IMR-90 (cell line): ENCODE measurements at regions not wholly inside any gene's neighbourhood (a gene's known extent, or its start where the extent isn't known, plus 50 kb on each side); places are given as distances from the start of the nearest gene placed in this dataset.

Experiments
- ATAC-seq: fragments of 200-7000 bp; cut with Tn5 transposase; 2 replicates; pipeline ENCODE4 v1.9.1; 2020; ENCODE audit warnings: low read depth, mild to moderate bottlenecking, moderate library complexity
- BruUV-seq: library from RNA; stranded (reverse); fragments of 400-500 nt; replicated peaks from 2 replicates; lab custom pipeline; 2021; lab: Mats Ljungman, UMichigan
- CTCF ChIA-PET: fragments of 300-600 bp; formaldehyde crosslinking; extraction: SDS; loops from one replicate; lab custom pipeline; 2021; ENCODE audit warnings: antibody characterized with exemption; lab: Yijun Ruan, JAX
- POLR2A ChIA-PET: fragments of 300-600 bp; sonication (Branson Sonifier 250); formaldehyde crosslinking; loops from one replicate; lab custom pipeline; 2022; ENCODE audit warnings: antibody characterized with exemption; ENCODE audit not compliant: unreplicated experiment; lab: Charles Lee
- DNase-seq: peaks from one replicate; pipeline ENCODE4 v3.0.0; 2013
- H2AFZ ChIP-seq: replicated peaks from 2 replicates; pipeline ENCODE3; 2013; ENCODE audit warnings: low read length, mild to moderate bottlenecking; ENCODE audit not compliant: poor library complexity
- H2AK5ac ChIP-seq: 2 replicates; pipeline ENCODE4 v1.6.1; 2013; ENCODE audit warnings: low read depth, low read length, inconsistent platforms
- H2AK9ac ChIP-seq: replicated peaks from 2 replicates; pipeline ENCODE3; 2013; ENCODE audit warnings: mild to moderate bottlenecking, low read depth, low read length, moderate library complexity; ENCODE audit not compliant: poor library complexity
- H2BK120ac ChIP-seq: 2 replicates; pipeline ENCODE4 v1.6.1; 2013; ENCODE audit warnings: low read depth, low read length, inconsistent platforms
- H2BK15ac ChIP-seq: 3 replicates; pipeline ENCODE4 v1.6.1; 2013; ENCODE audit warnings: low read depth, low read length, inconsistent platforms
- H2BK20ac ChIP-seq: 2 replicates; pipeline ENCODE4 v1.6.1; 2013; ENCODE audit warnings: low read depth, mild to moderate bottlenecking, inconsistent platforms, low read length, moderate library complexity
- H2BK5ac ChIP-seq: 2 replicates; pipeline ENCODE4 v1.6.1; 2013; ENCODE audit warnings: mild to moderate bottlenecking, low read depth, low read length, inconsistent platforms; ENCODE audit not compliant: poor library complexity, severe bottlenecking
- H3K14ac ChIP-seq: replicated peaks from 2 replicates; pipeline ENCODE4 v1.6.1; 2013; ENCODE audit warnings: low read depth, low read length, inconsistent platforms
- H3K18ac ChIP-seq: 2 replicates; pipeline ENCODE4 v1.6.1; 2013; ENCODE audit warnings: low read depth, low read length, control low read depth
- H3K23ac ChIP-seq: 2 replicates; pipeline ENCODE4 v1.6.1; 2013; ENCODE audit warnings: low read depth, low read length, inconsistent platforms
- H3K27ac ChIP-seq: 2 replicates; pipeline ENCODE4 v1.5.1; 2013; ENCODE audit warnings: mild to moderate bottlenecking, control low read depth, low read length; ENCODE audit not compliant: insufficient read depth
- H3K27me3 ChIP-seq: 2 replicates; pipeline ENCODE4 v1.6.1; 2013; ENCODE audit warnings: low read length; ENCODE audit not compliant: control insufficient read depth, insufficient read depth
- H3K36me3 ChIP-seq: 2 replicates; pipeline ENCODE4 v1.6.1; 2013; ENCODE audit warnings: low read length, mixed read lengths; ENCODE audit not compliant: control insufficient read depth, insufficient read depth
- H3K4ac ChIP-seq: 2 replicates; pipeline ENCODE4 v1.6.1; 2013; ENCODE audit warnings: low read depth, low read length, inconsistent platforms
- H3K4me1 ChIP-seq: 2 replicates; pipeline ENCODE4 v1.6.1; 2013; ENCODE audit warnings: low read length, mixed read lengths; ENCODE audit not compliant: control insufficient read depth, insufficient read depth
- H3K4me2 ChIP-seq: 2 replicates; pipeline ENCODE4 v1.6.1; 2013; ENCODE audit warnings: low read depth, mild to moderate bottlenecking, control low read depth, low read length, moderate library complexity
- H3K4me3 ChIP-seq: 2 replicates; pipeline ENCODE4 v1.5.1; 2013; ENCODE audit warnings: low read depth, mild to moderate bottlenecking, control low read depth, low read length, moderate library complexity; ENCODE audit not compliant: insufficient read depth
- H3K56ac ChIP-seq: 2 replicates; pipeline ENCODE4 v1.6.1; 2013; ENCODE audit warnings: low read length, inconsistent platforms; ENCODE audit not compliant: insufficient read depth; ENCODE audit errors: extremely low read depth
- H3K79me1 ChIP-seq, 2 experiments: 2 replicates each; pipeline ENCODE4 v1.6.1; 2013; ENCODE audit warnings: low read length in 2 of 2, inconsistent platforms in 1 of 2, low read depth in 1 of 2
- H3K9ac ChIP-seq: 2 replicates; pipeline ENCODE4 v1.6.1; 2013; ENCODE audit warnings: low read depth, low read length, control low read depth
- H3K9me1 ChIP-seq: 2 replicates; pipeline ENCODE4 v1.6.1; 2013; ENCODE audit warnings: low read length, inconsistent platforms; ENCODE audit not compliant: insufficient read depth
- H3K9me3 ChIP-seq: 2 replicates; pipeline ENCODE4 v1.6.1; 2013; ENCODE audit warnings: low read length; ENCODE audit not compliant: control insufficient read depth, insufficient read depth
- H4K20me1 ChIP-seq: 2 replicates; pipeline ENCODE4 v1.6.1; 2013; ENCODE audit warnings: low read length, inconsistent platforms; ENCODE audit not compliant: insufficient read depth
- H4K5ac ChIP-seq: 2 replicates; pipeline ENCODE4 v1.6.1; 2013; ENCODE audit warnings: mild to moderate bottlenecking, low read depth, low read length, control low read depth
- H4K8ac ChIP-seq, 2 experiments: 2 replicates each; pipeline ENCODE4 v1.6.1; 2013; ENCODE audit warnings: low read depth in 2 of 2, low read length in 2 of 2, control low read depth in 1 of 2, inconsistent platforms in 1 of 2
- H4K91ac ChIP-seq: 2 replicates; pipeline ENCODE4 v1.6.1; 2013; ENCODE audit warnings: low read depth, low read length, inconsistent platforms; ENCODE audit not compliant: insufficient read depth
- BHLHE40 ChIP-seq: fragments of 150-350 bp; IDR thresholded peaks from 2 replicates; pipeline ENCODE4 v1.6.1; 2016; ENCODE audit warnings: mild to moderate bottlenecking, low read depth, low read length
- CEBPB ChIP-seq: IDR thresholded peaks from 2 replicates; pipeline ENCODE4 v1.6.1; 2012; ENCODE audit warnings: low read depth, low read length, improper control_type of control experiment
- CHD1 ChIP-seq: IDR thresholded peaks from 2 replicates; pipeline ENCODE4 v1.6.1; 2012; ENCODE audit warnings: low read depth, low read length, improper control_type of control experiment
- FOS ChIP-seq: fragments of 150-350 bp; IDR thresholded peaks from 2 replicates; pipeline ENCODE4 v1.6.1; 2016; ENCODE audit warnings: low read depth, low read length
- MAFK ChIP-seq: IDR thresholded peaks from 2 replicates; pipeline ENCODE4 v1.6.1; 2012; ENCODE audit warnings: low read depth, low read length, improper control_type of control experiment
- MAZ ChIP-seq: IDR thresholded peaks from 2 replicates; pipeline ENCODE4 v1.6.1; 2012; ENCODE audit warnings: low read depth, mild to moderate bottlenecking, low read length, improper control_type of control experiment, moderate library complexity, borderline replicate concordance
- MXI1 ChIP-seq: IDR thresholded peaks from 2 replicates; pipeline ENCODE4 v1.6.1; 2012; ENCODE audit warnings: low read depth, mild to moderate bottlenecking, low read length, moderate library complexity, borderline replicate concordance
- NFE2L2 ChIP-seq: fragments of 150-350 bp; IDR thresholded peaks from 2 replicates; pipeline ENCODE4 v1.6.1; 2016; ENCODE audit warnings: low read depth, mild to moderate bottlenecking, low read length
- POLR2A ChIP-seq: IDR thresholded peaks from 2 replicates; pipeline ENCODE4 v1.6.1; 2012; ENCODE audit warnings: mild to moderate bottlenecking, low read depth, low read length
- RAD21 ChIP-seq: IDR thresholded peaks from 2 replicates; pipeline ENCODE4 v1.6.1; 2012; ENCODE audit warnings: low read length, improper control_type of control experiment
- RCOR1 ChIP-seq: IDR thresholded peaks from 2 replicates; pipeline ENCODE4 v1.6.1; 2012; ENCODE audit warnings: mild to moderate bottlenecking, low read length, improper control_type of control experiment; ENCODE audit not compliant: insufficient replicate concordance
- RFX5 ChIP-seq: IDR thresholded peaks from 2 replicates; pipeline ENCODE4 v1.8.0; 2012; ENCODE audit warnings: low read depth, mild to moderate bottlenecking, low read length, moderate library complexity
- SMC3 ChIP-seq: fragments of 150-350 bp; IDR thresholded peaks from 2 replicates; pipeline ENCODE4 v1.6.1; 2016; ENCODE audit warnings: low read depth, mild to moderate bottlenecking, antibody characterized with exemption, low read length, moderate library complexity
- WGBS, 2 experiments: methylation state at CpG; one replicate each; pipeline versions ENCODE4 v1.1.5 to v1.1.7; 2013; ENCODE audit warnings: missing lambda C conversion rate in 2 of 2; ENCODE audit not compliant: insufficient read length in 1 of 2; ENCODE audit errors: extremely low coverage in 2 of 2; 5-methylcytosine and 5-hydroxymethylcytosine counted together
- dilution Hi-C: fragments of 300-500 bp; cut with HindIII; formaldehyde crosslinking; loops from one replicate; pipeline ENCODE4 v1.14.3; 2018; ENCODE audit warnings: low sequenced_read_pairs; ENCODE audit not compliant: unreplicated experiment
- in situ Hi-C: fragments of 300-500 bp; cut with MboI; formaldehyde crosslinking; loops from 3 replicates; pipeline ENCODE4 v1.14.3; 2019; ENCODE audit warnings: low sequenced_read_pairs, inconsistent platforms, mixed read lengths
- intact Hi-C: fragments of 100-400 bp; cut with micrococcal nuclease; formaldehyde crosslinking; loops from 2 replicates; pipeline ENCODE4 v1.10.0; 2022
- TF ChIP-seq, protein P1 (sequence below): conservative IDR thresholded peaks from 2 replicates; pipeline ENCODE4 v1.5.1; 2012; ENCODE audit warnings: mild to moderate bottlenecking, low read depth, low read length, improper control_type of control experiment
- TF ChIP-seq, protein P2 (sequence below): fragments of 150-350 bp; IDR thresholded peaks from 2 replicates; pipeline ENCODE4 v1.6.1; 2016; ENCODE audit warnings: low read depth, mild to moderate bottlenecking, low read length, moderate library complexity, borderline replicate concordance
- TF ChIP-seq, protein P3 (sequence below): fragments of 150-350 bp; IDR thresholded peaks from 2 replicates; pipeline ENCODE4 v1.6.1; 2017; ENCODE audit warnings: mild to moderate bottlenecking, antibody characterized with exemption, low read length, low read depth

DNA sequence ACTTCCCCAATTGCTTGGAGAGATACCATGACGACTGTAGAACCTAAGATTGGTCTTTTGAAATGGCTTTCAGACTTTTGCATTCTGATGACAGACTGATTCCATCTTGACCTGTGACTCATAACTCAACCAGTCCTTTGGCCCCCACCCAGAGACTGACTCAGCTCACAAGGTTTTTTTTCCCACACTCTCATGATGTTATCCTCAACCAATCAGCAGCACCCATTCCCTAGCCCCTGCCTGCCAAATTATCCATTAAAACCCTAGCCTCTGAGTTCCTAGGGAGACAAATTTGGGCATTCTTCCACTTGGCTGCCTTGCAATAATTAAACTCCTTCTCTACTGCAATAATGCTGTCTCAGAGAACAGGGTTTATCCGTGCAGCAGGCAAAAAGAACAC is 1263.3 kb upstream of the CDH9 start:
- H3K14ac ChIP-seq: no peak overlapping the region
- BruUV-seq: no TSS peak
- H4K91ac ChIP-seq: no peak overlapping the region
- no peak overlapping the region for H2BK5ac ChIP-seq
- H3K9me3 ChIP-seq: peaks cover 2% of the 10 kb centered on the region; the same call in 1 of the 2 replicates
- ATAC-seq (no peak), DNase-seq (peak; percentile 0)
- no peak overlapping the region for H3K27ac ChIP-seq
- H3K4me1 ChIP-seq: no peaks in the 10 kb centered on the region
- H2AK9ac ChIP-seq: no peak overlapping the region
- no peak overlapping the region for H2AFZ ChIP-seq
- H2BK20ac ChIP-seq: no peak overlapping the region
- H2BK15ac ChIP-seq: no peak overlapping the region
- H3K36me3 ChIP-seq: no peaks in the 10 kb centered on the region
- intact Hi-C loops (no loop called here), dilution Hi-C loops (no loop called here), in situ Hi-C loops (no loop called here)
- H3K23ac ChIP-seq: no peak overlapping the region
- H3K18ac ChIP-seq: no peak overlapping the region
- POLR2A ChIA-PET: no interaction called here
- H4K5ac ChIP-seq: no peak overlapping the region
- no peaks in the 10 kb centered on the region for H3K27me3 ChIP-seq
- CTCF ChIA-PET: no interaction called here
- H2AK5ac ChIP-seq: no peak overlapping the region
- H3K4ac ChIP-seq: no peak overlapping the region
- TF ChIP-seq BHLHE40 (no peak), MXI1 (no peak), RCOR1 (no peak), SMC3 (no peak), RAD21 (no peak), CHD1 (no peak), MAZ (no peak), CEBPB (no peak), RFX5 (no peak), NFE2L2 (no peak), POLR2A (no peak), FOS (no peak), MAFK (no peak)
- TF ChIP-seq, protein P1, sequence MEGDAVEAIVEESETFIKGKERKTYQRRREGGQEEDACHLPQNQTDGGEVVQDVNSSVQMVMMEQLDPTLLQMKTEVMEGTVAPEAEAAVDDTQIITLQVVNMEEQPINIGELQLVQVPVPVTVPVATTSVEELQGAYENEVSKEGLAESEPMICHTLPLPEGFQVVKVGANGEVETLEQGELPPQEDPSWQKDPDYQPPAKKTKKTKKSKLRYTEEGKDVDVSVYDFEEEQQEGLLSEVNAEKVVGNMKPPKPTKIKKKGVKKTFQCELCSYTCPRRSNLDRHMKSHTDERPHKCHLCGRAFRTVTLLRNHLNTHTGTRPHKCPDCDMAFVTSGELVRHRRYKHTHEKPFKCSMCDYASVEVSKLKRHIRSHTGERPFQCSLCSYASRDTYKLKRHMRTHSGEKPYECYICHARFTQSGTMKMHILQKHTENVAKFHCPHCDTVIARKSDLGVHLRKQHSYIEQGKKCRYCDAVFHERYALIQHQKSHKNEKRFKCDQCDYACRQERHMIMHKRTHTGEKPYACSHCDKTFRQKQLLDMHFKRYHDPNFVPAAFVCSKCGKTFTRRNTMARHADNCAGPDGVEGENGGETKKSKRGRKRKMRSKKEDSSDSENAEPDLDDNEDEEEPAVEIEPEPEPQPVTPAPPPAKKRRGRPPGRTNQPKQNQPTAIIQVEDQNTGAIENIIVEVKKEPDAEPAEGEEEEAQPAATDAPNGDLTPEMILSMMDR: no peak
- TF ChIP-seq, protein P2, sequence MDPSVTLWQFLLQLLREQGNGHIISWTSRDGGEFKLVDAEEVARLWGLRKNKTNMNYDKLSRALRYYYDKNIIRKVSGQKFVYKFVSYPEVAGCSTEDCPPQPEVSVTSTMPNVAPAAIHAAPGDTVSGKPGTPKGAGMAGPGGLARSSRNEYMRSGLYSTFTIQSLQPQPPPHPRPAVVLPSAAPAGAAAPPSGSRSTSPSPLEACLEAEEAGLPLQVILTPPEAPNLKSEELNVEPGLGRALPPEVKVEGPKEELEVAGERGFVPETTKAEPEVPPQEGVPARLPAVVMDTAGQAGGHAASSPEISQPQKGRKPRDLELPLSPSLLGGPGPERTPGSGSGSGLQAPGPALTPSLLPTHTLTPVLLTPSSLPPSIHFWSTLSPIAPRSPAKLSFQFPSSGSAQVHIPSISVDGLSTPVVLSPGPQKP: no peak
- TF ChIP-seq, protein P3, sequence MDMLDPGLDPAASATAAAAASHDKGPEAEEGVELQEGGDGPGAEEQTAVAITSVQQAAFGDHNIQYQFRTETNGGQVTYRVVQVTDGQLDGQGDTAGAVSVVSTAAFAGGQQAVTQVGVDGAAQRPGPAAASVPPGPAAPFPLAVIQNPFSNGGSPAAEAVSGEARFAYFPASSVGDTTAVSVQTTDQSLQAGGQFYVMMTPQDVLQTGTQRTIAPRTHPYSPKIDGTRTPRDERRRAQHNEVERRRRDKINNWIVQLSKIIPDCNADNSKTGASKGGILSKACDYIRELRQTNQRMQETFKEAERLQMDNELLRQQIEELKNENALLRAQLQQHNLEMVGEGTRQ: no peak
- no peaks in the 10 kb centered on the region for H4K20me1 ChIP-seq
- H3K4me3 ChIP-seq: no peak overlapping the region
- no peaks in the 10 kb centered on the region for H3K79me1 ChIP-seq
- H3K56ac ChIP-seq: no peak overlapping the region
- no peak overlapping the region for H3K4me2 ChIP-seq
- no peaks in the 10 kb centered on the region for H3K9me1 ChIP-seq
- no peak overlapping the region for H2BK120ac ChIP-seq
- H3K9ac ChIP-seq: no peak overlapping the region
- no peak overlapping the region for H4K8ac ChIP-seq
- 20% methylated on average over 1 of the region's 2 CpGs; no CpG with 5 or more reads in 1 of the 2 experiments for WGBS, 2 experiments
